GM12864 (cell line): ENCODE measurements at regions not wholly inside any gene's neighbourhood (a gene's known extent, or its start where the extent isn't known, plus 50 kb on each side); places are given as distances from the start of the nearest gene placed in this dataset.

Experiments used
- DNase-seq: peaks from one replicate; pipeline ENCODE4 v3.0.0-alpha.2; 2011; ENCODE audit warnings: low read depth
- H3K4me3 ChIP-seq: 2 replicates; pipeline ENCODE4 v1.5.1; 2011; ENCODE audit warnings: mild to moderate bottlenecking, low read depth, low read length, control low read depth
- TF ChIP-seq, protein P1 (sequence below): IDR thresholded peaks from 2 replicates; pipeline ENCODE4 v1.5.1; 2011; ENCODE audit warnings: low read depth, mild to moderate bottlenecking, moderate library complexity, low read length, control low read depth, inconsistent platforms; ENCODE audit errors: missing control alignments

DNA sequence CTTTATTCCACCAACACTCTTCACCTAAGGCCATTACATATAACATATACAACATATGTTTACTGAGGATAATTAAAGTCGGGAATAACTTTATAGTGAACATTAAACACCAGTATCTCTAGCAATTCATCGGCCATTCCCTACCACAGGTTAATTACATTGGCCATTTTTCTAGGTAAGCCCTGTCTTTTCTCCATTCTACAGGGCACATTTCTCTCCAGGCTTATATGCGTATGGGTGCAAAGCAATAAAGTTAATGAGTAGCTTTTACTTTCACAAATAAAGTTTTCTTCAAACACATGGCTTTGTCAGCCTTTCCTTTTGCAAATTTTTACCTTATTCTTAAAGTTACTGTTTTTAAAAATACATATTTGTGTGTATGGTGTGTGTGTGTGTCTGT is 111.9 kb upstream of the IQCM start:
- H3K4me3 ChIP-seq = no peak overlapping the region
- DNase-seq = no peak
- TF ChIP-seq, protein P1, sequence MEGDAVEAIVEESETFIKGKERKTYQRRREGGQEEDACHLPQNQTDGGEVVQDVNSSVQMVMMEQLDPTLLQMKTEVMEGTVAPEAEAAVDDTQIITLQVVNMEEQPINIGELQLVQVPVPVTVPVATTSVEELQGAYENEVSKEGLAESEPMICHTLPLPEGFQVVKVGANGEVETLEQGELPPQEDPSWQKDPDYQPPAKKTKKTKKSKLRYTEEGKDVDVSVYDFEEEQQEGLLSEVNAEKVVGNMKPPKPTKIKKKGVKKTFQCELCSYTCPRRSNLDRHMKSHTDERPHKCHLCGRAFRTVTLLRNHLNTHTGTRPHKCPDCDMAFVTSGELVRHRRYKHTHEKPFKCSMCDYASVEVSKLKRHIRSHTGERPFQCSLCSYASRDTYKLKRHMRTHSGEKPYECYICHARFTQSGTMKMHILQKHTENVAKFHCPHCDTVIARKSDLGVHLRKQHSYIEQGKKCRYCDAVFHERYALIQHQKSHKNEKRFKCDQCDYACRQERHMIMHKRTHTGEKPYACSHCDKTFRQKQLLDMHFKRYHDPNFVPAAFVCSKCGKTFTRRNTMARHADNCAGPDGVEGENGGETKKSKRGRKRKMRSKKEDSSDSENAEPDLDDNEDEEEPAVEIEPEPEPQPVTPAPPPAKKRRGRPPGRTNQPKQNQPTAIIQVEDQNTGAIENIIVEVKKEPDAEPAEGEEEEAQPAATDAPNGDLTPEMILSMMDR = no peak

DNA sequence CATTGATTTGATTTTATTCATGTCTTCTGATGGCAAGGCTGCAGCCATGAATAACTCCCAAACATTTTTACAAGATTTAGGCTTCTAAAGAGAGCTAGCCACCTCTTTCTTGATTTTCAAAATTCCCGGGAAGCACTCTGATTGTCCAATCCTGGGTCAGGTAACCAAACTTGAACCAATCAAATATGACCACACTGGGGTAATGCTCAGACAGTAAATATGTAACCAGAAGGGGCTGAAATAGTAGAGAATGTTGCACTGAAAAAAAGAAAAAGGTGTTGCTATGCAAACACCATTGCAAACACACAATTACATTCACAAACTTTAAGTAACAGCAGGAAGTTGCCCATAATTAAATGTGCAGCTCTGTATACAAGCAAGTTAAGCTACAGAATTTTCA is 112.9 kb upstream of the IQCM start:
- TF ChIP-seq, protein P1 = no peak
- no peak overlapping the region for H3K4me3 ChIP-seq
- DNase-seq = no peak

DNA sequence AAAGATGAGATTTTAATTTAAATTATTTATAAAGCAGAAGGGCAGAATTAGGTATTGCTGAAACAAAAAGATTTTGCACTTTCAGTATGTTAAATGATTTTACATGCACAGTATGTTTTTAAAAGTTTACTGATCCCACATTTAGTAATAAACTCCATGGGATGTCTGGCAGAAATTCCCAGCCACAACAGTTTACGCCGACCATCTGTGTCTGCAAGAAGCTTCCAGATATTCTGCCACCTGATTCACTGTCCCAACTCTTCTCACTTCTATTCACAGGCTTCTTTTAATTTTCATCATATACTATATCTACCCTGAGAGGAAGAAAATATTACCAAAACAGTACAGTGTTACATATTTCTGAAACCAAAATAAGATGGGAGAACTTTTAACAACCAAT is 115.8 kb upstream of the IQCM start:
- TF ChIP-seq, protein P1 = no peak
- no peak overlapping the region for H3K4me3 ChIP-seq
- no peak for DNase-seq

DNA sequence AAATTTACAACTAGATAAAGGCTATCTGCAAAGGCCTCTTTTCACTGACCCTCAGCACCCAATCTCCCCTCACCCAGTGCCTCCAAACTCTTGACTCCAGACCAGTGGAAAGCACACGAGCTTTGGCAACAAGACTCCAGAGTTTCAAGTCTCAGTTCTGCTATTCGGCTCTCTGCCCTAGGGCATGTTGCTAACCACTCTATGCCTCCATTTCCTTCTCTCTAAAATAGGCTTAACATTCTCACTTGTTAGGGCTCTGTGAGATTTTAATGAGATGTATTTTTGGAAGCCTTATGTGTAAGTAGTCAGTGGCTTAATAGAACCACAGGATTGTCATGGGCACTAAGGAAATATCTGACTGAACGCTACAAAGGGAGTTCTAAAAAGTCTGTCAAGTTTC is 116.5 kb upstream of the IQCM start:
- no peak for DNase-seq
- TF ChIP-seq, protein P1 = no peak
- no peak overlapping the region for H3K4me3 ChIP-seq

DNA sequence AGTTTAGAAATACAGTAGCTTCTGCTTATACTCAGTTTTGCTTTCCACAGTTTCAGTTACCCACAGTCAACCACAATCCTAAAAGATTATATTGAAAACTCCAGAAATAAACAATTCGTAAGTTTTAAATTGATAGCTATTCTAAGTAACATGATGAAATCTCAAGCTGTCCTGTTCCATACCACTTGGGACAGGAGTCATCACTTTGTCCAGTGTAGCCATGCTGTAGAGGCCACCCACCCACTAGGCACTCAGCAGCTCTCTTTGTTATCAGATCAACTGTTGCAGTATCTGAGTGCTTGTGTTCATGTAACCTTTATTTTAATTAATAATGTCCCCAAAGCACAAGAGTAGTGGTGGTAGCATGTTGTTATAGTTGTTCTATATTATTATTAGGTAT is 117.5 kb upstream of the IQCM start:
- no peak overlapping the region for H3K4me3 ChIP-seq
- TF ChIP-seq, protein P1 = no peak
- DNase-seq = no peak

DNA sequence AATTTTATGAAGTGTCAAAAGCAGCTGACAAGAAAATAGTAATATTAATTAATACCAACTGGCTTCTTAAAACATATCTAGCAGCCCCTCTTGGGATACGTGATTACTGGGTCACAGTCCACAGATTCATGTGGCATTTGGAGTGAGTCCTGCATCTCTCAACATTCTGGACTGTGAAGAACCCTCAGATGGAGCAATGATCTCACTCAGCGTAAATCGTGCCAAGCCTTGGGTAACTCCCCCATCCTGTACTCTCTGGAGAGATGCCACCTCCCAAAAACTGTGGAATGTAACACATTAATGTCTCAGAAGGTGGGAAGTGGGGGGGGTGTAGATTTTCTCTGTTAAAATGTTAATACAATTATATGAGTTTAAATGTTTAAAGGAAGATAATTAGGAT is 118.2 kb upstream of the IQCM start:
- TF ChIP-seq, protein P1 = no peak
- H3K4me3 ChIP-seq = no peak overlapping the region
- DNase-seq = no peak

DNA sequence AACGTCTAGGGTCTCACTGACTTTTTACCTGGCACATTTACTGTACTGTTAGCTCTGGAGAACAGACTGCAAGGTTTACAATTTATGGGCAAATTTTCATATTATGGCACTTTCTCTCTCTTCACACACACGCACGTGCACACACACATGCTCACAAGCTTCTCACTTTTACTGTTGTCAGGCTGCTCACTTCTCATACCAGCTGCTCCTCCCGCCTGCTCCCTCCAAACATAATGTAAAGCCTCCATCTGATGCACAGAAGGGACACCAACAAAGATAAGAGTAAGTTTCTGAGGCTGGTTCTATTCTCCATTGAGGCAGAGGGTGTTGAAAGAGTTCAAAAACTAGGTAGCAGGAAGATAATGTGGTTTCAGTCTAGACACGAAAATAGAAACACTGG is 128.9 kb upstream of the DCLK2 start:
- DNase-seq = no peak
- TF ChIP-seq, protein P1 = no peak
- no peak overlapping the region for H3K4me3 ChIP-seq
